ENCODE measurements at regions not wholly inside any gene's neighbourhood (a gene's known extent, or its start where the extent isn't known, plus 50 kb on each side); places are given as distances from the start of the nearest gene placed in this dataset.
A peak's percentile ranks its signal among the peaks of the same experiment; 100 is the strongest.

DNA sequence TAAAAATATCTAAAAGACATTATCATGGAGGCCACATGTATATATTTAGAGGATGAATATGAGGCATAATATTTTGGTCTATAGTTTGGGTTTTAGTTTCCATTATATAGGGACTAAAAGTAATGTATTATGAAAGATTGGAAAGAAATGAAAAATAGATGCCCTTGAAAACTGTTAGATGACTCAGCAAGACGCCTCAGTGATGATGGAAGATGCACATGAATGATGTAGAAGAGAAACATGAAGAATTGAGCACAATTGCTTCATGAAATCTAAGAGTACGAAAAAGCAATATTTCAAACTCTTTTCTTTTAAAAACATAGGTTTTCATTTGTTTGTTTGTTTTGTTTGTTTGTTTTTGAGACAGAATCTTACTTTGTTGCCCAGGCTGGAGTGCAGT lies 89.8 kb downstream of the ARL4A start:
- no peak overlapping the region for H3K27ac ChIP-seq (ENCODE audit: low read depth, low read length)
- no peaks in the 10 kb centered on the region for H3K36me3 ChIP-seq (ENCODE audit: control insufficient read depth, insufficient read depth, low read length)
- H3K9me3 ChIP-seq (ENCODE audit: control insufficient read depth, insufficient read depth, low read length), result peaks cover 3% of the 10 kb centered on the region
- H3K4me1 ChIP-seq (ENCODE audit: control insufficient read depth, insufficient read depth, low read length), result no peaks in the 10 kb centered on the region
- H3K27me3 ChIP-seq (ENCODE audit: control insufficient read depth, insufficient read depth, low read length), result no peaks in the 10 kb centered on the region
- no CpG with 5 or more reads among the region's 2 CpGs for WGBS (ENCODE audit: insufficient coverage)
- no peak for DNase-seq (ENCODE audit: low read depth in 4 of 6, low spot score in 6 of 6)
- H3K4me3 ChIP-seq (ENCODE audit: low read depth, low read length), result no peak overlapping the region

GRCh38 chr7:12779947-12780346 lies 92.5 kb downstream of the ARL4A start:
- H3K36me3 ChIP-seq (ENCODE audit: control insufficient read depth, insufficient read depth, low read length), result no peaks in the 10 kb centered on the region
- no peak overlapping the region for H3K27ac ChIP-seq (ENCODE audit: low read depth, low read length)
- no peaks in the 10 kb centered on the region for H3K4me1 ChIP-seq (ENCODE audit: control insufficient read depth, insufficient read depth, low read length)
- no peaks in the 10 kb centered on the region for H3K9me3 ChIP-seq (ENCODE audit: control insufficient read depth, insufficient read depth, low read length)
- H3K27me3 ChIP-seq (ENCODE audit: control insufficient read depth, insufficient read depth, low read length), result no peaks in the 10 kb centered on the region
- no peak for DNase-seq (ENCODE audit: low read depth in 4 of 6, low spot score in 6 of 6)
- no peak overlapping the region for H3K4me3 ChIP-seq (ENCODE audit: low read depth, low read length)
- WGBS (ENCODE audit: insufficient coverage), result no CpG with 5 or more reads among the region's 3 CpGs

DNA sequence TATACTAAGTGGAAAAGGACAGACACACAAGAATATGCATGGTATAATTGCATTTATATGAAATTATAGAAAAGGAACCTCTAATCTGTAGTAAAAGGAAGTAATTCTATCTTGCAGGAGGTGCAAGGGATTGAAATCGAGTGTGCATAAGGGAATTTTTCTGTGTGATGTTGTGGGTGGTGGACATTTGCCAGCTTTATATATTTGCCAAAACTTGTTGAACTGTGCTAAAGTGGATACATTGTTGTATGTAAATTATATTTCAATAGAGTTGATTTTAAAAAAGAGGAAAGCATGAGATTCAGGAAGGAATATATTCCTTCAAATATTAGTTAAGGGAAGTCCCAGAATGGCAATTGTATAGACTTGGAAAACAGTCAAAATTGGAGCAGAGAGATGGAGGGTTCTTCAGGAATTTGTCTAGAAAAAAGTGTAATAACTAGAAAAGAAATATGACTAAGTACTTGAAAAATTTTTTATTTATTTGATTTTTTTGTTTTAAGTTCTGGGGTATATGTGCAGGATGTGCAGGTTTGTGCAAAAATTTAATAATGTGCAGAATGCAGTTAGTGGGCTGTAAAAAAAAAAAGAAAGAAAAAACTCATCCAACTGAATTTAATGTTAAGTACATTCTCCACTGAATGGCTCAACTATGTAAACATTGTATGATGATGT lies 96.1 kb downstream of the ARL4A start:
- H3K4me1 ChIP-seq (ENCODE audit: control insufficient read depth, insufficient read depth, low read length), result no peaks in the 10 kb centered on the region
- H3K4me3 ChIP-seq (ENCODE audit: low read depth, low read length), result no peak overlapping the region
- WGBS (ENCODE audit: insufficient coverage), result 44% methylated on average over 1 of the region's 1 CpG
- H3K36me3 ChIP-seq (ENCODE audit: control insufficient read depth, insufficient read depth, low read length), result no peaks in the 10 kb centered on the region
- no peak for DNase-seq (ENCODE audit: low read depth in 4 of 6, low spot score in 6 of 6)
- H3K9me3 ChIP-seq (ENCODE audit: control insufficient read depth, insufficient read depth, low read length), result no peaks in the 10 kb centered on the region
- H3K27me3 ChIP-seq (ENCODE audit: control insufficient read depth, insufficient read depth, low read length), result no peaks in the 10 kb centered on the region
- no peak overlapping the region for H3K27ac ChIP-seq (ENCODE audit: low read depth, low read length)

GRCh38 chr7:12785473-12785872 lies 98.0 kb downstream of the ARL4A start:
- Histone ChIP-seq H3K27ac (ENCODE audit: low read depth, low read length) (no peak overlapping the region), H3K36me3 (ENCODE audit: control insufficient read depth, insufficient read depth, low read length) (no peaks in the 10 kb centered on the region), H3K9me3 (ENCODE audit: control insufficient read depth, insufficient read depth, low read length) (no peaks in the 10 kb centered on the region), H3K4me3 (ENCODE audit: low read depth, low read length) (no peak overlapping the region), H3K27me3 (ENCODE audit: control insufficient read depth, insufficient read depth, low read length) (no peaks in the 10 kb centered on the region), H3K4me1 (ENCODE audit: control insufficient read depth, insufficient read depth, low read length) (no peaks in the 10 kb centered on the region)
- no peak for DNase-seq (ENCODE audit: low read depth in 4 of 6, low spot score in 6 of 6)
- WGBS (ENCODE audit: insufficient coverage), result 83% methylated on average over 1 of the region's 4 CpGs

- H3K27ac ChIP-seq (ENCODE audit: low read depth, low read length), result no peak overlapping the region
- H3K4me1 ChIP-seq (ENCODE audit: control insufficient read depth, insufficient read depth, low read length), result no peaks in the 10 kb centered on the region
- no peak for DNase-seq (ENCODE audit: low read depth in 4 of 6, low spot score in 6 of 6)
- H3K4me3 ChIP-seq (ENCODE audit: low read depth, low read length), result no peak overlapping the region
- WGBS (ENCODE audit: insufficient coverage), result 84% methylated on average over 2 of the region's 4 CpGs
- H3K36me3 ChIP-seq (ENCODE audit: control insufficient read depth, insufficient read depth, low read length), result no peaks in the 10 kb centered on the region
- H3K27me3 ChIP-seq (ENCODE audit: control insufficient read depth, insufficient read depth, low read length), result no peaks in the 10 kb centered on the region
- no peaks in the 10 kb centered on the region for H3K9me3 ChIP-seq (ENCODE audit: control insufficient read depth, insufficient read depth, low read length)
These were observed 99.1 kb downstream of the ARL4A start for GRCh38 chr7:12786494-12786893.

- Histone ChIP-seq H3K4me1 (ENCODE audit: control insufficient read depth, insufficient read depth, low read length) (no peaks in the 10 kb centered on the region), H3K27ac (ENCODE audit: low read depth, low read length) (no peak overlapping the region), H3K27me3 (ENCODE audit: control insufficient read depth, insufficient read depth, low read length) (no peaks in the 10 kb centered on the region), H3K9me3 (ENCODE audit: control insufficient read depth, insufficient read depth, low read length) (no peaks in the 10 kb centered on the region), H3K36me3 (ENCODE audit: control insufficient read depth, insufficient read depth, low read length) (no peaks in the 10 kb centered on the region), H3K4me3 (ENCODE audit: low read depth, low read length) (no peak overlapping the region)
- DNase-seq (ENCODE audit: low read depth in 4 of 6, low spot score in 6 of 6), result no peak
- WGBS (ENCODE audit: insufficient coverage), result no CpG with 5 or more reads among the region's 2 CpGs
These were observed 100.7 kb downstream of the ARL4A start for GRCh38 chr7:12788171-12788570.

DNA sequence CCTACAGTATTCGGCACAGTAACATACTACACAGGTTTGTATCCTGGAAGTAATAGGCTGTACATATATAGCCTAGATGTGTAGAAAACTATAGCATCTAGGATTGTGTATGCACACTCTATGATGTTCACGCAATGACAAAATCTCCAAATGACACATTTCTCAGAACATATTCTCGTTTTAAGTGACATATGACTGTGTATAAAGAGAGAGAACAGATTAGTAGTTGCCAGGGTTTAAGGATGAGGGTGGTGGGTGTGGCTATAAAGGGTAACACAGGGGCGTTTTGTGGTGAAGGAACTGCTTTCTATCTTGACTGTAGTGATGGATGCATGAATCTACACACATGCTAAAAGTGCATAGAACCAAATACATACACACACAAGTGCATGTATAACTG lies 101.2 kb downstream of the ARL4A start:
- no peak for DNase-seq (ENCODE audit: low read depth in 4 of 6, low spot score in 6 of 6)
- WGBS (ENCODE audit: insufficient coverage), result no CpG with 5 or more reads among the region's 4 CpGs

GRCh38 chr7:12794722-12795302 lies 107.4 kb downstream of the ARL4A start:
- Histone ChIP-seq H3K9me3 (ENCODE audit: control insufficient read depth, insufficient read depth, low read length) (no peaks in the 10 kb centered on the region), H3K4me3 (ENCODE audit: low read depth, low read length) (no peak overlapping the region), H3K4me1 (ENCODE audit: control insufficient read depth, insufficient read depth, low read length) (no peaks in the 10 kb centered on the region), H3K27me3 (ENCODE audit: control insufficient read depth, insufficient read depth, low read length) (no peaks in the 10 kb centered on the region), H3K27ac (ENCODE audit: low read depth, low read length) (no peak overlapping the region), H3K36me3 (ENCODE audit: control insufficient read depth, insufficient read depth, low read length) (no peaks in the 10 kb centered on the region)
- WGBS (ENCODE audit: insufficient coverage), result 100% methylated on average over 2 of the region's 3 CpGs
- DNase-seq (ENCODE audit: low read depth in 4 of 6, low spot score in 6 of 6), result no peak

More for the DNA sequence above, 101.2 kb downstream of the ARL4A start:
- Histone ChIP-seq H3K27ac (ENCODE audit: low read depth, low read length) (no peak overlapping the region), H3K9me3 (ENCODE audit: control insufficient read depth, insufficient read depth, low read length) (no peaks in the 10 kb centered on the region), H3K4me3 (ENCODE audit: low read depth, low read length) (no peak overlapping the region), H3K27me3 (ENCODE audit: control insufficient read depth, insufficient read depth, low read length) (no peaks in the 10 kb centered on the region), H3K4me1 (ENCODE audit: control insufficient read depth, insufficient read depth, low read length) (no peaks in the 10 kb centered on the region), H3K36me3 (ENCODE audit: control insufficient read depth, insufficient read depth, low read length) (no peaks in the 10 kb centered on the region)

DNA sequence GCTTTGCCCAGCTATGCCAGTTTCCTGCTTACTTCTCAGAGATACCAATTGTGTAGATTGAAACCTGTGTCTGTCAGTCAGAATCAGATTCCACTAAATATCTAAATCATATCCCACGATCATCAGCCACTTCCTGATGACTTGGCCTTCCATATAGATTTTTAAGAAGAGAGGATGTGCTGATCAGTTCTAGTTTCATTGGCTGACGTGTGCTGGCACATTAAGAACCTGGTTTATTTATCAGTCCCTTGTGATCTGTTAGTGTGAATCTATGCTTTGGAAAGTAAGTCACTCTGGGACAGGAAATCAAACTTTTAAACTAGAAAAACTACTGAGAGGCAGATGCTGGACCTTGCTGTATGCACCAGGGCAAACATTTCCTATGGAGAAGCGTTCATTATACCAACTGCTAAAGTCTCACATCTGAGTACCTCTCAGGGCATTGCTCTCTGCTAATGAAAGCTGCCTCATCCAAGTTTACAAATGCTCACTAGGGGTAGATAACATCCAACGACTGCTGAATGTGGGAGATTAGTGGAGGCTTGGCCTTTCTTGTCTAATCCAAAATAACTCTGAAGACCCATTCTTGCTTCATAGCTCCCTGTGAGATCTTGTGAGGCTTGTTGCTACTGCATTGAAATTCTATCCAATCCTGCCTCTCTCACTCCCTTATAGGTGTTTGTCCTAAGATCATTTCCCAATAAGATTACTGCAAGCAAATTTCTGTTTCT lies 109.1 kb downstream of the ARL4A start:
- no peak overlapping the region for H3K4me3 ChIP-seq (ENCODE audit: low read depth, low read length)
- H3K9me3 ChIP-seq (ENCODE audit: control insufficient read depth, insufficient read depth, low read length), result no peaks in the 10 kb centered on the region
- no peaks in the 10 kb centered on the region for H3K4me1 ChIP-seq (ENCODE audit: control insufficient read depth, insufficient read depth, low read length)
- WGBS (ENCODE audit: insufficient coverage), result 80% methylated on average over 1 of the region's 4 CpGs
- H3K27me3 ChIP-seq (ENCODE audit: control insufficient read depth, insufficient read depth, low read length), result no peaks in the 10 kb centered on the region
- H3K36me3 ChIP-seq (ENCODE audit: control insufficient read depth, insufficient read depth, low read length), result no peaks in the 10 kb centered on the region
- H3K27ac ChIP-seq (ENCODE audit: low read depth, low read length), result no peak overlapping the region
- peak in 2 of 6 donors; percentile 22 to 66 for DNase-seq (ENCODE audit: low read depth in 4 of 6, low spot score in 6 of 6)

- Histone ChIP-seq H3K36me3 (ENCODE audit: control insufficient read depth, insufficient read depth, low read length) (no peaks in the 10 kb centered on the region), H3K9me3 (ENCODE audit: control insufficient read depth, insufficient read depth, low read length) (no peaks in the 10 kb centered on the region), H3K27me3 (ENCODE audit: control insufficient read depth, insufficient read depth, low read length) (no peaks in the 10 kb centered on the region), H3K4me3 (ENCODE audit: low read depth, low read length) (no peak overlapping the region), H3K27ac (ENCODE audit: low read depth, low read length) (no peak overlapping the region), H3K4me1 (ENCODE audit: control insufficient read depth, insufficient read depth, low read length) (no peaks in the 10 kb centered on the region)
- no peak for DNase-seq (ENCODE audit: low read depth in 4 of 6, low spot score in 6 of 6)
- WGBS (ENCODE audit: insufficient coverage), result 83% methylated on average over 3 of the region's 3 CpGs
These were observed 113.1 kb downstream of the ARL4A start for GRCh38 chr7:12800486-12800885.
